ENCODE measurements at regions not wholly inside any gene's neighbourhood (a gene's known extent, or its start where the extent isn't known, plus 50 kb on each side); places are given as distances from the start of the nearest gene placed in this dataset.

DNA sequence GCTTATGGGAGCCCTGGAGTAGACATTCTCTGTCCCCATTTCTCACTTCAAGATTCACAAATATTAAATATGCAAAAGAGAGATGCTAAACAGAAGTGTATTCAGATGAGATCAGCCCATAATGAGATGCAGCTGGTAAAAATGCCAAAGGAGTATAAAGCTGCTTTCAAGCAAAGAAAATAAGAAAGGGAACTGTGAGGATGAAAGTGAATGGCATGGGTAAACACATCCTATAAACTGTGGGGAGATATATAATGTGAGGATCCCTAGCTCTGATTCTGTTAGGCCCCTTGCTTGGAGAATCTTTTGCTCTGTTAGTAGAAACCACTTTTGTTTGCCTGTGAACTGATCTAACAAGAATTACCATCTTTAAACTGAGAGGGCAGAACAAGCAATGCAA is 396.6 kb downstream of the SOX2 start:
- TF ChIP-seq, protein P1, sequence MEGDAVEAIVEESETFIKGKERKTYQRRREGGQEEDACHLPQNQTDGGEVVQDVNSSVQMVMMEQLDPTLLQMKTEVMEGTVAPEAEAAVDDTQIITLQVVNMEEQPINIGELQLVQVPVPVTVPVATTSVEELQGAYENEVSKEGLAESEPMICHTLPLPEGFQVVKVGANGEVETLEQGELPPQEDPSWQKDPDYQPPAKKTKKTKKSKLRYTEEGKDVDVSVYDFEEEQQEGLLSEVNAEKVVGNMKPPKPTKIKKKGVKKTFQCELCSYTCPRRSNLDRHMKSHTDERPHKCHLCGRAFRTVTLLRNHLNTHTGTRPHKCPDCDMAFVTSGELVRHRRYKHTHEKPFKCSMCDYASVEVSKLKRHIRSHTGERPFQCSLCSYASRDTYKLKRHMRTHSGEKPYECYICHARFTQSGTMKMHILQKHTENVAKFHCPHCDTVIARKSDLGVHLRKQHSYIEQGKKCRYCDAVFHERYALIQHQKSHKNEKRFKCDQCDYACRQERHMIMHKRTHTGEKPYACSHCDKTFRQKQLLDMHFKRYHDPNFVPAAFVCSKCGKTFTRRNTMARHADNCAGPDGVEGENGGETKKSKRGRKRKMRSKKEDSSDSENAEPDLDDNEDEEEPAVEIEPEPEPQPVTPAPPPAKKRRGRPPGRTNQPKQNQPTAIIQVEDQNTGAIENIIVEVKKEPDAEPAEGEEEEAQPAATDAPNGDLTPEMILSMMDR (conservative IDR thresholded peaks at IDR 0.05; ENCODE audit: low read depth, low read length), result no peak
- DNase-seq (ENCODE audit: low read depth), result no peak
- H3K4me3 ChIP-seq (ENCODE audit: low read depth, low read length), result no peak overlapping the region

GRCh38 chr3:182111967-182112366 is 400.2 kb downstream of the SOX2 start:
- TF ChIP-seq, protein P1 (conservative IDR thresholded peaks at IDR 0.05; ENCODE audit: low read depth, low read length), result no peak
- no peak for DNase-seq (ENCODE audit: low read depth)
- H3K4me3 ChIP-seq (ENCODE audit: low read depth, low read length), result no peak overlapping the region

GRCh38 chr3:182115328-182116015 is 403.7 kb downstream of the SOX2 start:
- TF ChIP-seq, protein P1 (conservative IDR thresholded peaks at IDR 0.05; ENCODE audit: low read depth, low read length), result no peak
- DNase-seq (ENCODE audit: low read depth), result no peak
- no peak overlapping the region for H3K4me3 ChIP-seq (ENCODE audit: low read depth, low read length)

GRCh38 chr3:182116386-182116785 is 404.7 kb downstream of the SOX2 start:
- TF ChIP-seq, protein P1 (conservative IDR thresholded peaks at IDR 0.05; ENCODE audit: low read depth, low read length), result no peak
- H3K4me3 ChIP-seq (ENCODE audit: low read depth, low read length), result no peak overlapping the region
- no peak for DNase-seq (ENCODE audit: low read depth)

DNA sequence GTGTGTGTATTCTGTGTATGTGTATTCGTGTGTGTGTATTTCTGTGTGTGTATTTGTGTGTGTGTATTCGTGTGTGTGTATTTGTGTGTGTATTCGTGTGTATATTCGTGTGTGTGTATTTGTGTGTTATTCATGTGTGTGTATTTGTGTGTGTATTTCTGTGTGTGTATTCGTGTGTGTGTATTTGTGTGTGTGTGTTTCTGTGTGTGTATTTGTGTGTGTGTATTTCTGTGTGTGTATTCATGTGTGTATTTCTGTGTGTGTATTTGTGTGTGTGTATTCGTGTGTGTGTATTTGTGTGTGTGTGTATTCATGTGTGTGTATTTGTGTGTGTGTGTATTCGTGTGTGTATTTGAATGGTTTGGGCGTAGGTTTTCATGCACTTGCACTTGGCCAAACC is 405.4 kb downstream of the SOX2 start:
- TF ChIP-seq, protein P1 (conservative IDR thresholded peaks at IDR 0.05; ENCODE audit: low read depth, low read length), result no peak
- H3K4me3 ChIP-seq (ENCODE audit: low read depth, low read length), result no peak overlapping the region
- no peak for DNase-seq (ENCODE audit: low read depth)

DNA sequence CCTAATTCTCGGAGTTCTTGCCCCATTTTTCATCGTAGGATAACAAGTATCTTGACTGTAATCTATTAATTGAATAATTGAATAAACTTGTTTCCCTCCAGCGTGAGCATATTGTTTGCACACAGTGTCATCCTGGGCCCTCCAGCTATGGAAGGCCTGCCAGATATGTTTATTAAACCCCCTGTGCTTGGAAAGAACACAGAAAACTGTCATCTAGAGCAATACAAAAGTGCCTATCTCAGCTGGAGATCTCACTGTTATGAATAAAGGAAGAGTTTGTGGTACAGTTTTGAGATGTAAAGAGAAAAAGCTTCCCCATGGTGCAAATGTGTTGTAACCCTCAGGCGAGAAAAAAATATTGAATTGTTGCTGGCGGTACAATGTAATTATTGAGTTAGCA is 405.9 kb downstream of the SOX2 start:
- TF ChIP-seq, protein P1 (conservative IDR thresholded peaks at IDR 0.05; ENCODE audit: low read depth, low read length), result no peak
- no peak for DNase-seq (ENCODE audit: low read depth)
- H3K4me3 ChIP-seq (ENCODE audit: low read depth, low read length), result no peak overlapping the region

DNA sequence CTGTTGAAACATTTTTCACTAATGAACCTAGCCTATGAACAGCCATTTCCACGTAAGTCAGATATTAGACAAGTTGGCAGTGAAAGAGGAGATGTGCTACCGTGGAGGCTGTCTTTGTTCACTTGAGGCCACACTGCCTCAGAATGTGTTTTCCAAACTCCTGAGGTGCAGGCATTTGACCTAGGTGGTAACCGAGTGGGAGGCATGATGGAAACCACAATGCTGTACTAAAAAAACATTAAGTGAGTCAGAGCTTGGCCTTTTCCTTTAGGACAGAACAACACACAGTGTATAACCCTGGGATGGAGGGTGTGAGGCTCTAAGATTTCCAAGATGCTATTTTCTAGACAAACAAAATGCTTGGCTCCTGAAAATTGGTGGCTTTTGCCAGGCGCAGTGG is 406.3 kb downstream of the SOX2 start:
- H3K4me3 ChIP-seq (ENCODE audit: low read depth, low read length), result no peak overlapping the region
- TF ChIP-seq, protein P1 (conservative IDR thresholded peaks at IDR 0.05; ENCODE audit: low read depth, low read length), result no peak
- DNase-seq (ENCODE audit: low read depth), result peak; percentile 83
